ENCODE measurements at regions not wholly inside any gene's neighbourhood (a gene's known extent, or its start where the extent isn't known, plus 50 kb on each side); places are given as distances from the start of the nearest gene placed in this dataset.

GRCh38 chr12:125677829-125678228 is 612.6 kb downstream of the AACS start:
- DNase-seq (ENCODE audit: low read depth) = no peak

GRCh38 chr12:125678589-125678993 is 613.4 kb downstream of the AACS start:
- no peak for DNase-seq (ENCODE audit: low read depth)

- DNase-seq (ENCODE audit: low read depth) = peak; percentile 2
These were observed 618.6 kb downstream of the AACS start for GRCh38 chr12:125683748-125684381.

GRCh38 chr12:125684968-125685790 is 619.9 kb downstream of the AACS start:
- DNase-seq (ENCODE audit: low read depth) = no peak

GRCh38 chr12:125685915-125686314 is 620.7 kb downstream of the AACS start:
- no peak for DNase-seq (ENCODE audit: low read depth)

GRCh38 chr12:125687403-125687802 is 622.2 kb downstream of the AACS start:
- no peak for DNase-seq (ENCODE audit: low read depth)

- DNase-seq (ENCODE audit: low read depth) = no peak
These were observed 622.6 kb downstream of the AACS start for GRCh38 chr12:125687820-125688219.

GRCh38 chr12:125688223-125688622 is 623.0 kb downstream of the AACS start:
- no peak for DNase-seq (ENCODE audit: low read depth)

- no peak for DNase-seq (ENCODE audit: low read depth)
These were observed 623.6 kb downstream of the AACS start for GRCh38 chr12:125688881-125689280.

- no peak for DNase-seq (ENCODE audit: low read depth)
These were observed 624.6 kb downstream of the AACS start for GRCh38 chr12:125689576-125690410.

- DNase-seq (ENCODE audit: low read depth) = no peak
These were observed 625.6 kb downstream of the AACS start for GRCh38 chr12:125690841-125691240.

- no peak for DNase-seq (ENCODE audit: low read depth)
These were observed 630.8 kb downstream of the AACS start for GRCh38 chr12:125696054-125696453.

GRCh38 chr12:125704803-125705202 is 639.6 kb downstream of the AACS start:
- DNase-seq (ENCODE audit: low read depth) = no peak

- no peak for DNase-seq (ENCODE audit: low read depth)
These were observed 655.7 kb downstream of the AACS start for GRCh38 chr12:125720961-125721360.

GRCh38 chr12:125734137-125734536 is 668.9 kb downstream of the AACS start:
- DNase-seq (ENCODE audit: low read depth) = no peak

GRCh38 chr12:125738211-125738610 is 673.0 kb downstream of the AACS start:
- no peak for DNase-seq (ENCODE audit: low read depth)

GRCh38 chr12:125742413-125742812 is 677.2 kb downstream of the AACS start:
- no peak for DNase-seq (ENCODE audit: low read depth)

- DNase-seq (ENCODE audit: low read depth) = no peak
These were observed 679.0 kb downstream of the AACS start for GRCh38 chr12:125744201-125744600.

GRCh38 chr12:125755512-125755911 is 690.3 kb downstream of the AACS start:
- DNase-seq (ENCODE audit: low read depth) = no peak

GRCh38 chr12:125766091-125766490 is 700.9 kb downstream of the AACS start:
- DNase-seq (ENCODE audit: low read depth) = no peak

- DNase-seq (ENCODE audit: low read depth) = no peak
These were observed 707.2 kb downstream of the AACS start for GRCh38 chr12:125772403-125772802.

GRCh38 chr12:125773033-125773640 is 707.9 kb downstream of the AACS start:
- DNase-seq (ENCODE audit: low read depth) = no peak
